Thymus (tissue), 11 donors: ENCODE measurements at regions not wholly inside any gene's neighbourhood (a gene's known extent, or its start where the extent isn't known, plus 50 kb on each side); places are given as distances from the start of the nearest gene placed in this dataset.
"Not testable (repeated sequence)": the region's sequence is repeated elsewhere in the genome, so short reads cannot be mapped to it uniquely, and the experiment has no call there.

ENCODE experiments used
- DNase-seq, 9 donors: peaks; one replicate each; pipeline ENCODE4 v3.0.0-alpha.2; 2013; ENCODE audit warnings: low spot score in 9 of 9, low read depth in 6 of 9, missing footprints in 1 of 9
- H3K27ac ChIP-seq, 2 donors: one replicate each; pipeline ENCODE4 v1.5.1; 2013; ENCODE audit warnings: control low read depth in 1 of 2, low read depth in 1 of 2, low read length in 1 of 2, mild to moderate bottlenecking in 1 of 2, moderate library complexity in 1 of 2
- H3K27me3 ChIP-seq, 2 donors: one replicate each; pipeline ENCODE4 v1.5.1; 2013; ENCODE audit warnings: low read length in 1 of 2; ENCODE audit not compliant: control insufficient read depth in 2 of 2, insufficient read depth in 1 of 2
- H3K36me3 ChIP-seq, 2 donors: one replicate each; pipeline ENCODE4 v1.5.1; 2013; ENCODE audit warnings: low read length in 1 of 2, mild to moderate bottlenecking in 1 of 2, moderate library complexity in 1 of 2; ENCODE audit not compliant: control insufficient read depth in 2 of 2, insufficient read depth in 2 of 2
- H3K4me1 ChIP-seq, 2 donors: one replicate each; pipeline ENCODE4 v1.5.1; 2013; ENCODE audit warnings: low read length in 2 of 2; ENCODE audit not compliant: control insufficient read depth in 2 of 2, insufficient read depth in 2 of 2
- H3K4me3 ChIP-seq, 2 donors: one replicate each; pipeline ENCODE4 v1.5.1; 2013; ENCODE audit warnings: low read length in 2 of 2, control low read depth in 1 of 2, mild to moderate bottlenecking in 1 of 2
- H3K9me3 ChIP-seq, 2 donors: one replicate each; pipeline ENCODE4 v1.5.1; 2013; ENCODE audit warnings: low read length in 1 of 2, mild to moderate bottlenecking in 1 of 2; ENCODE audit not compliant: control insufficient read depth in 2 of 2, insufficient read depth in 1 of 2
- WGBS: extraction: QIAGEN DNeasy Blood & Tissue Kit; methylation state at CpG from one replicate; pipeline ENCODE4 v1.1.7; 2013; 5-methylcytosine and 5-hydroxymethylcytosine counted together
- donor health status: healthy.

DNA sequence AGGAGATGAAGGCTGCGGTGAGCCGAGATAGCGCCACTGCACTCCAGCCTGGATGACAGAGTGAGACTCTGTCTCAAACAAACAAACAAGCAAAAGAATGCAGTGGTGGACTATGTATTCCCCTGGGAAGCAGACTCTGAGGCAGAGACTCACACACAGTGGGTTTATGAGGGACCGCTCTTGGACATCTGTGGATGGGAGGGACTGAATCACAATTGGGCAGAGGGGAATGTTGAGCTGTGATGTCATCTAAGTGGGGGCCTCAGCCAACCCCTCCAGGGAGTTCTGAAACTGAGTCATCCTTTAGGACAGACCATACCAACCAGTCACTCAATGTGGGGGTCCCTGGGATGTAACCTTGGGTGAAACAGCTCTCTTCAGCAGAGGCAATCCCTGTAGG lies 151.0 kb downstream of the SUDS3 start:
- WGBS: 98% methylated on average over 4 of the region's 4 CpGs
- Histone ChIP-seq H3K4me3 (no peak overlapping the region), H3K9me3 (no peaks in the 10 kb centered on the region), H3K27me3 (no peaks in the 10 kb centered on the region), H3K36me3 (no peaks in the 10 kb centered on the region), H3K27ac (no peak overlapping the region), H3K4me1 (no peaks in the 10 kb centered on the region)
- no peak for DNase-seq

DNA sequence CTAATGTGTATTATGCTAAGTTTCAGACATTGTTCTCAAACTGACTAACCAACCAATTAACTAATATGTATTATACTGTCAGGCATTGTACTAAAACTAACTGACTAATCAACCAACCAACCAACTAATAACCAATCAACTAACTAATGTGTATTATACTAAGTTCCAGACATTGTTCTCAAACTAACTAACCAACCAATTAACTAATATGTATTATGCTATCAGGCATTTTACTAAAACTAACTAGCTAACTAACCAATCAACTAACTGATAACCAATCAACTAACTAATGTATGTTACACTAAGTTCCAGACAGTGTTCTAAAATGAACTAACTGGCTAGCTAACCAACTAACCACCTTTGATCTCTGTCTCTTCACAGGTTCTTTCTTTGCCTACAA lies 152.3 kb downstream of the SUDS3 start:
- Histone ChIP-seq H3K36me3 (no peaks in the 10 kb centered on the region), H3K4me3 (no peak overlapping the region), H3K27me3 (no peaks in the 10 kb centered on the region), H3K9me3 (no peaks in the 10 kb centered on the region), H3K27ac (no peak overlapping the region), H3K4me1 (no peaks in the 10 kb centered on the region)
- DNase-seq: no peak

DNA sequence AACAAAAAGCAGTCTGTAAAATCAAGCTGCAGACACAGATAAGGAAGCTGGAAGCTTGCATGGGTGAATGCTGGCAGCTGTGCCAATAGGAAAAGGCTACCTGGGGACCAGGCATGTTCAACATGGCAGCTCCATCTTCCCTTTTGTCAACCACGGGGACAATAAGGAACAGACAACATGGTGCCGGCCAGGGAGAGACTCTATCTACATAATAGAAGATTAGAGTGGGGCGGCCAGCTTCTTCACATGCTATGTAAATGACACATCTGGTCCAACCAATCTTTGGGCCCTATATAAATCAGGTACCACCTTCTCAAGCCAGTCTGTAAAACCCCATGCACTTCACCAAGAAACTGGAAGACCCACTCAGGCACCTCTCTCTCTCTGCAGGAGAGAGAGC lies 157.6 kb downstream of the SUDS3 start:
- 56% methylated on average over 3 of the region's 3 CpGs for WGBS
- Histone ChIP-seq H3K9me3 (no peaks in the 10 kb centered on the region), H3K27ac (no peak overlapping the region), H3K4me1 (no peaks in the 10 kb centered on the region), H3K36me3 (no peaks in the 10 kb centered on the region), H3K4me3 (no peak overlapping the region), H3K27me3 (no peaks in the 10 kb centered on the region)
- DNase-seq: no peak

DNA sequence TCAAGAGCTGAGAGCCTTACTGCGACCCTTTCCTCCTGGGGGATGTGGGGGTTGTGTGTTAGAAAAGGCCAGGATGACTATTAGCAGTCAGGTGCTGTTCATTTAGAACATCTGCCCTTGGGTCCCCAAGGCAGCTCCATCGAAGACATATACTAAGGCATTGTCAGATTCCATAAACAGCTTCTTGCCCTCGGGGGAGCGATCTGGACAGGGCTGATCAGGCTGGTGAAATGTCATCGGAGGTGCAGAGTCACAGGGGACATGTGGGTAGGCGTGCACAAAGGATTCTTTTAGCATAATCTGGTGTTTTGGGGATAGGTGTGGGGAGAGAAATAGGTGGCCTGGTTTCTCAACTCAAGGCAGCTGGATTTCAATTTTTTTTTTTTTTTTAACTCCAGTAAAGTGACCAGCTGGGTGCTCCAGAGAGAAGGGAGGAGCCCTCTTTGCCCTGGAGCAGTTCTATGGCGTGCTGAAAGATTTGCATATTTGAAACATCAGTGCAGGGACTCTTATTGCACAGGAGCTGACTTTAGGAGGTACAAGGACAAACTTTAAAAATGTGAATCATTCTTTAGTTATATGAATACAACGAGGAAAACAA lies 160.1 kb downstream of the SUDS3 start:
- WGBS: 73% methylated on average over 8 of the region's 8 CpGs
- H3K9me3 ChIP-seq: no peaks in the 10 kb centered on the region
- no peak overlapping the region for H3K27ac ChIP-seq
- no peak for DNase-seq
- no peaks in the 10 kb centered on the region for H3K36me3 ChIP-seq
- no peak overlapping the region for H3K4me3 ChIP-seq
- no peaks in the 10 kb centered on the region for H3K4me1 ChIP-seq
- H3K27me3 ChIP-seq: no peaks in the 10 kb centered on the region

DNA sequence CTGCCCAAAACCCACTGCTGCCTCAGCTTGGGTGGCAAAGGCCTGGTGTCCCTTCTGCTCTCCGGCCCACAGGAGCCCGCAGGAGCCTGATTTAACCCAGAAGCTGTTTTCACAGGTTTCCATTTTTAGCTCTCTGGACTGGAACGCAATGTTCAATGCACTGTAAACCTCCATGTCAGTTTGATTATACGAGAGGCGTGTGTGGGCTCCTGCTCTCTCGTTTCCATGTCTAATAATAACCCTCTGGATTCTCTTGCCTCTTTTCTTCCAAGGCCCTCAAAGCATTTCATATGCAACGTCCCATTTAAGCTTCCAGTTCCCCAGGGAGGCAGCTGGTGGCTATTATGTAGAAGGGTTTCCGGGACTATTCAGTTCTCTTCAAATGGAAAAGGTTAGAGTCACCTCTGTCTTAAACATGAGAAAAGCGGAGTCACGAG lies 161.1 kb downstream of the SUDS3 start:
- Histone ChIP-seq H3K27ac (no peak overlapping the region), H3K4me1 (no peaks in the 10 kb centered on the region), H3K9me3 (no peaks in the 10 kb centered on the region), H3K36me3 (no peaks in the 10 kb centered on the region), H3K27me3 (no peaks in the 10 kb centered on the region), H3K4me3 (no peak overlapping the region)
- no peak for DNase-seq
- WGBS: 80% methylated on average over 10 of the region's 10 CpGs

DNA sequence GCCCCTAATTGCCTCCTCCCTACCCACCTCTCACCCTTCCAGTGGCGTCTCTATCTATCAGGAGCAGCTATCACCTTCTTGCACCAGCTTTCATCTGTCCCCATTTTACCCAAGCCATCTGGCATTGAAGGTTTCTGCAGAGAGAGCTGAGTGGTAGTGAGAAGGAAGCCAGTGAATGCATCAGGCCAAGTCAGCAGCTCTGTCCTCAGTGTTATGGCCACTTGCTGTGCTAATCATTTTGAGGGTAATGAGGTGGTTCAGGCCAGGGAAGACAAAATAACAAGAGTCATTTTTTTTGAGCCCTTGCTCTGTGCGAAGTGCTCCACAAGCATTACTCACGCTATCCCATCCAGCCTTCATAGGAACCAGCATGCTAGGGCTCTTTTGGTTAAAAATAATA lies 164.7 kb downstream of the SUDS3 start:
- Histone ChIP-seq H3K9me3 (no peaks in the 10 kb centered on the region), H3K27me3 (no peaks in the 10 kb centered on the region), H3K36me3 (no peaks in the 10 kb centered on the region), H3K4me3 (no peak overlapping the region), H3K27ac (no peak overlapping the region), H3K4me1 (no peaks in the 10 kb centered on the region)
- DNase-seq: no peak
- 84% methylated on average over 3 of the region's 3 CpGs for WGBS

DNA sequence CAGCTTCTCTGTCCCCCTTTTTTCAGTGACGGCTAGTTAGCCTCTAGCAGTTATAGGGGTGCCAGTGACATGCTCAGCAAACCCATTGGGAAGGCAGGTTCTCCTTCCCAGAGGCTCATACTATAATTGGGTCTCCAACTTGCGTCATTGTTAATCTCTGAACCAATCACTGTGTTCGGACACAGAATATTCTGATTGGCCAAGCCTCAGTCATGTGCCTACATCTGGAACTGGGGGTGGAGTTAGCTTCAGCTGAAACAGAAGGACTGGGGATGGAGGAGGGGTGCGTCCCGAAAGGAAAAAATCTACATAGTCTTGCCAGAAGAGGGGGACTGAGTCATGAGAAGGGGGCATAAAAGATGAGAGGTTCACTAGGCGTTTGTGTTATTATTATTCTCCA lies 165.6 kb downstream of the SUDS3 start:
- Histone ChIP-seq H3K36me3 (no peaks in the 10 kb centered on the region), H3K27ac (no peak overlapping the region), H3K9me3 (no peaks in the 10 kb centered on the region), H3K4me1 (no peaks in the 10 kb centered on the region), H3K4me3 (no peak overlapping the region), H3K27me3 (no peaks in the 10 kb centered on the region)
- WGBS: 96% methylated on average over 6 of the region's 6 CpGs
- DNase-seq: no peak

DNA sequence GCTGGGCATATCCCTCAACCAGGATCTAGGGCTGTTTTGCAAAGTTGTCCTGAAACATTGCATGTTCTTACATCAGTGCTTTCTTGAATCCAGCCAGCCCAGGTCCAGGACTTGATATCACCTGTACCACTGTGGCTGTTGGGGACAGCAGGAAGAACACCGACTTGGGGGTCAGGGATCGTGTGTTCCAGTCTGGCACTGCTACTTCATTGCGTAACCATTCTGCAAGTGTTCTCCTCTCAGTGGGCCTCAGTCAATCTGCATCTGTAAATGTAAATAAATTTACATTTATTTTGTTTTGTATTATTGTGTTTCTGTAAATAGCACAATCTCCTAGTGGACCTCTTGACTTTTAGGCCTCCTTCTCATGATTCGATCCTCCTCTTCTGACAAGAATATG lies 167.3 kb downstream of the SUDS3 start:
- Histone ChIP-seq H3K27ac (no peak overlapping the region), H3K4me3 (no peak overlapping the region), H3K27me3 (no peaks in the 10 kb centered on the region), H3K4me1 (no peaks in the 10 kb centered on the region), H3K9me3 (no peaks in the 10 kb centered on the region), H3K36me3 (no peaks in the 10 kb centered on the region)
- WGBS: 96% methylated on average over 4 of the region's 4 CpGs
- DNase-seq: no peak

DNA sequence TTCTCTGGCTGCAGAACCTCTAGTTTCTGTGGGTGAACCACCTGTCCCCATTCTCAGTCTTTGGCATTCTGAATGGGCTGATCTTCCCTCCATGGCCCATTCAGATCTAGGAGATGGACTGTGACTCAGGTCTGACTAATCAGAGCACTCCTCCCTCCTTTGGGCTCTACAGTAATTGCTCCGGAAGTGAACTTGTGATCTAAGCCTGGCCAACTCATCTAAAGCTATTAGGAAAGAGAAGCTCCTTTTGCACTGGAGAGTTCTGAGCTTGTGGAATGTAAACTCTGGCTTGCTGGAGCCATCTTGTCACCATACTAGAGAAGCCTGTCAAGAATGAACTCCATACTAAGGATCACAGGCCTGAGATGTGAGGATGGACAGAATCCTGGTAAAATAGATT lies 168.2 kb downstream of the SUDS3 start:
- Histone ChIP-seq H3K27ac (no peak overlapping the region), H3K9me3 (no peaks in the 10 kb centered on the region), H3K4me1 (no peaks in the 10 kb centered on the region), H3K4me3 (no peak overlapping the region), H3K27me3 (no peaks in the 10 kb centered on the region), H3K36me3 (no peaks in the 10 kb centered on the region)
- no peak for DNase-seq
- 92% methylated on average over 1 of the region's 1 CpG for WGBS

DNA sequence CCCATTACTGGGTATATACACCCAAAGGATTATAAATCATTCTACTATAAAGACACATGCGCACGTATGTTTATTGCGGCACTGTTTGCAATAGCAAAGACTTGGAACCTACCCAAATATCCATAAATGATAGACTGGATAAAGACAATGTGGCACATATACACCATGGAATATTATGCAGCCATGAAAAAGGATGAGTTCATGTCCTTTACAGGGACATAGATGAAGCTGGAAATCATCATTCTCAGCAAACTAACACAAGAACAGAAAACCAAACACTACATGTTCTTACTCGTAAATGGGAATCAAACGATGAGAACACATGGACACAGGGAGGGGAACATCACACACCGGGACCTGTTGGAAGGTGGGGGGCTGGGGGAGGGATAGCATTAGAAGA lies 171.3 kb downstream of the SUDS3 start:
- not testable (repeated sequence) for H3K4me3 ChIP-seq, H3K4me1 ChIP-seq, H3K27ac ChIP-seq, H3K9me3 ChIP-seq, H3K27me3 ChIP-seq, H3K36me3 ChIP-seq, DNase-seq
- 98% methylated on average over 6 of the region's 6 CpGs for WGBS
